HL-60 (cell line): ENCODE measurements at regions not wholly inside any gene's neighbourhood (a gene's known extent, or its start where the extent isn't known, plus 50 kb on each side); places are given as distances from the start of the nearest gene placed in this dataset.

Experiments
- DNase-seq, 2 experiments: peaks; one replicate each; pipeline ENCODE4 v3.0.0-alpha.2; 2010 to 2020; ENCODE audit warnings: low read depth in 1 of 2, low spot score in 1 of 2
- H3K27ac ChIP-seq: fragments of 250-450 bp; sonication (Bioruptor Pico); replicated peaks from 2 replicates; pipeline ENCODE4 v1.5.1; 2020; ENCODE audit warnings: mild to moderate bottlenecking, moderate library complexity
- H3K27me3 ChIP-seq: fragments of 250-450 bp; sonication (Bioruptor Pico); 2 replicates; pipeline ENCODE4 v1.5.1; 2021; ENCODE audit warnings: mild to moderate bottlenecking, moderate library complexity; ENCODE audit not compliant: insufficient read depth, poor library complexity, severe bottlenecking
- H3K4me3 ChIP-seq: replicated peaks from 2 replicates; pipeline ENCODE4 v1.5.1; 2011; ENCODE audit warnings: mild to moderate bottlenecking, control low read depth, low read length; ENCODE audit not compliant: insufficient read depth
- CTCF ChIP-seq: IDR thresholded peaks from one replicate; pipeline ENCODE4 v1.5.1; 2011; ENCODE audit warnings: low read length, control low read depth, inconsistent platforms; ENCODE audit not compliant: insufficient read depth
- GABPA ChIP-seq: IDR thresholded peaks from 2 replicates; pipeline ENCODE4 v1.6.1; 2012; ENCODE audit warnings: low read depth
- POLR2AphosphoS5 ChIP-seq: IDR thresholded peaks from 2 replicates; pipeline ENCODE4 v1.6.1; 2012; ENCODE audit warnings: low read depth
- REST ChIP-seq: IDR thresholded peaks from 2 replicates; pipeline ENCODE4 v1.6.1; 2012; ENCODE audit warnings: low read depth; ENCODE audit not compliant: insufficient replicate concordance
- SPI1 ChIP-seq: IDR thresholded peaks from 2 replicates; pipeline ENCODE4 v1.6.1; 2012; ENCODE audit warnings: low read depth, mild to moderate bottlenecking, borderline replicate concordance

- Histone ChIP-seq H3K27ac (no peak overlapping the region), H3K27me3 (no peaks in the 10 kb centered on the region), H3K4me3 (no peak overlapping the region)
- no peak for DNase-seq
- TF ChIP-seq REST (no peak), POLR2AphosphoS5 (no peak), GABPA (no peak), CTCF (no peak), SPI1 (no peak)
These were observed 84.3 kb upstream of the SHISAL1 start for GRCh38 chr22:44396727-44397722.

- TF ChIP-seq GABPA (no peak), CTCF (no peak), POLR2AphosphoS5 (no peak), REST (no peak), SPI1 (no peak)
- H3K27me3 ChIP-seq, result no peaks in the 10 kb centered on the region
- no peak overlapping the region for H3K4me3 ChIP-seq
- H3K27ac ChIP-seq, result no peak overlapping the region
- DNase-seq, result no peak
These were observed 83.4 kb upstream of the SHISAL1 start for GRCh38 chr22:44396021-44396726.

GRCh38 chr22:44395118-44396005, 82.6 kb upstream of the SHISAL1 start:
- no peak for TF ChIP-seq SPI1
- TF ChIP-seq REST, result no peak
- no peak for TF ChIP-seq GABPA
- no peak for TF ChIP-seq POLR2AphosphoS5
- TF ChIP-seq CTCF, result no peak
- no peak overlapping the region for H3K4me3 ChIP-seq
- no peak for DNase-seq
- H3K27ac ChIP-seq, result no peak overlapping the region
- H3K27me3 ChIP-seq, result no peaks in the 10 kb centered on the region
